CD14-positive monocyte (primary cell): ENCODE measurements at regions not wholly inside any gene's neighbourhood (a gene's known extent, or its start where the extent isn't known, plus 50 kb on each side); places are given as distances from the start of the nearest gene placed in this dataset.

Experiments
- DNase-seq, 3 donors: peaks; one replicate each; pipeline ENCODE4 v3.0.0-alpha.2; 2011 to 2022
- H2AFZ ChIP-seq: 2 replicates; pipeline ENCODE4 v1.6.0; 2012; ENCODE audit warnings: mild to moderate bottlenecking, low read depth, low read length, inconsistent platforms; ENCODE audit not compliant: insufficient read depth, poor library complexity, severe bottlenecking
- H3K27ac ChIP-seq, 2 donors: 1 replicate in 1 of 2; 2 replicates in 1 of 2; pipeline ENCODE4 v1.5.1; 2012 to 2013; ENCODE audit warnings: low read length in 2 of 2, control low read depth in 1 of 2, inconsistent platforms in 1 of 2, low read depth in 1 of 2, mild to moderate bottlenecking in 1 of 2
- H3K27me3 ChIP-seq, 2 donors: one replicate each; pipeline versions ENCODE4 v1.6.0 to v1.6.1; 2011 to 2013; ENCODE audit warnings: low read length in 2 of 2; ENCODE audit not compliant: control insufficient read depth in 2 of 2, insufficient read depth in 2 of 2
- H3K36me3 ChIP-seq, 2 donors: replicated peaks in 1 of 2; 1 replicate in 1 of 2; 2 replicates in 1 of 2; pipeline versions ENCODE4 v1.5.1 to v1.6.1; 2012 to 2013; ENCODE audit warnings: low read length in 2 of 2, control low read depth in 1 of 2, inconsistent platforms in 1 of 2, mild to moderate bottlenecking in 1 of 2; ENCODE audit not compliant: insufficient read depth in 2 of 2, control insufficient read depth in 1 of 2
- H3K4me1 ChIP-seq, 2 donors: 1 replicate in 1 of 2; 2 replicates in 1 of 2; pipeline versions ENCODE4 v1.5.1 to v1.6.1; 2012 to 2013; ENCODE audit warnings: low read length in 2 of 2, control low read depth in 1 of 2, inconsistent platforms in 1 of 2, mild to moderate bottlenecking in 1 of 2, moderate library complexity in 1 of 2; ENCODE audit not compliant: insufficient read depth in 2 of 2, control insufficient read depth in 1 of 2
- H3K4me2 ChIP-seq: replicated peaks from 2 replicates; pipeline ENCODE3; 2012; ENCODE audit warnings: low read length, moderate library complexity, mild to moderate bottlenecking; ENCODE audit not compliant: poor library complexity, severe bottlenecking; ENCODE audit errors: extremely low read depth
- H3K4me3 ChIP-seq, 3 experiments: fragments of 200-600 bp in 1 of 3; sonication (generic) in 1 of 3; replicated peaks in 1 of 3; 1 replicate in 2 of 3; 2 replicates in 1 of 3; pipeline ENCODE4 v1.5.1; 2011 to 2013; ENCODE audit warnings: low read length in 3 of 3, mild to moderate bottlenecking in 3 of 3, control low read depth in 2 of 3, low read depth in 2 of 3, inconsistent platforms in 1 of 3, moderate library complexity in 1 of 3
- H3K79me2 ChIP-seq: 2 replicates; pipeline ENCODE4 v1.6.0; 2012; ENCODE audit warnings: mild to moderate bottlenecking, control low read depth, inconsistent platforms, low read length, moderate library complexity; ENCODE audit not compliant: insufficient read depth
- H3K9ac ChIP-seq: 2 replicates; pipeline ENCODE4 v1.6.0; 2017; ENCODE audit warnings: low read length, mild to moderate bottlenecking; ENCODE audit not compliant: insufficient read depth, poor library complexity, severe bottlenecking
- H3K9me3 ChIP-seq, 2 donors: replicated peaks in 1 of 2; 1 replicate in 1 of 2; 2 replicates in 1 of 2; pipeline versions ENCODE4 v1.5.1 to v1.6.1; 2012 to 2013; ENCODE audit warnings: low read length in 2 of 2, control low read depth in 1 of 2; ENCODE audit not compliant: control insufficient read depth in 1 of 2, insufficient read depth in 1 of 2
- H4K20me1 ChIP-seq: 2 replicates; pipeline ENCODE4 v1.6.0; 2012; ENCODE audit warnings: mild to moderate bottlenecking, low read length, control low read depth, moderate library complexity; ENCODE audit not compliant: insufficient read depth
- H3K27ac Mint-ChIP-seq, 7 donors: one replicate each; pipeline ENCODE4 v1.8.0; 2020; ENCODE audit warnings: mild to moderate bottlenecking in 7 of 7, mixed read lengths in 7 of 7, moderate library complexity in 6 of 7, inconsistent platforms in 2 of 7
- H3K27me3 Mint-ChIP-seq, 3 donors: one replicate each; pipeline ENCODE4 v1.8.0; 2021 to 2022; ENCODE audit warnings: low read depth in 3 of 3, mild to moderate bottlenecking in 3 of 3, mixed read lengths in 3 of 3, moderate library complexity in 3 of 3, inconsistent platforms in 1 of 3
- H3K36me3 Mint-ChIP-seq, 2 donors: one replicate each; pipeline ENCODE4 v1.8.0; 2020; ENCODE audit warnings: mixed read lengths in 2 of 2, inconsistent platforms in 1 of 2, mild to moderate bottlenecking in 1 of 2
- H3K4me1 Mint-ChIP-seq: one replicate; pipeline ENCODE4 v1.8.0; 2020; ENCODE audit warnings: mild to moderate bottlenecking, mixed read lengths
- H3K4me3 Mint-ChIP-seq, 2 donors: one replicate each; pipeline ENCODE4 v1.8.0; 2020; ENCODE audit warnings: mild to moderate bottlenecking in 2 of 2, mixed read lengths in 2 of 2, moderate library complexity in 1 of 2
- H3K9me3 Mint-ChIP-seq, 7 donors: one replicate each; pipeline ENCODE4 v1.8.0; 2020 to 2022; ENCODE audit warnings: mixed read lengths in 7 of 7, mild to moderate bottlenecking in 6 of 7, moderate library complexity in 6 of 7, inconsistent platforms in 2 of 7
- WGBS: methylation state at CpG from one replicate; pipeline ENCODE4 v1.1.5; 2013; ENCODE audit warnings: missing lambda C conversion rate; ENCODE audit not compliant: insufficient coverage; 5-methylcytosine and 5-hydroxymethylcytosine counted together
- intact Hi-C, 2 donors: fragments of 100-400 bp; cut with micrococcal nuclease; formaldehyde crosslinking; loops; one replicate each; pipeline versions ENCODE4 v1.15.0 to v1.15.1; 2023
- TF ChIP-seq, protein P1 (sequence below): fragments of 200-600 bp; IDR thresholded peaks from one replicate; pipeline ENCODE4 v1.8.0; 2022; ENCODE audit warnings: antibody characterized with exemption, mild to moderate bottlenecking

DNA sequence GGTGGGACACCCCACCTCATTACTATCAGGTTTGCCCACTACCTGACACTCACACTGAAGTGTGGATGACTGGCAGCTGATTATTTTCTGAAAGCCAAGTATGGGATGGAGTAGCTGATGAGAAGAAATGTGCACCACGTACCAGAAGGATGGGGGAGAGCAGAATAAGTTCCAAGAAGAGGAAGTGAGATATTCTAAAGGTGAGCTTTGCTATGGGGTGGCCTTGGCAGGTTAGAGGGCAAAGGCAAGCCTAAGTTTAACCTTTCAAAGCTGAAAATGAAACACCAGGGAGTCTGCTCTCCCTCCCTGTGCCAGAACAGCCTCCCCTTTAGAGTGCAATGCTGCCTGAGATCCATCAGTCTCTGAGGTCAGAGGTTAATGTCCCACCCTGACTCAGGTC, 196.1 kb upstream of the OSR1 start:
- no peak for DNase-seq
- H3K4me3 ChIP-seq, result no peak overlapping the region
- no peaks in the 10 kb centered on the region for H3K4me1 ChIP-seq
- Mint-ChIP-seq H3K4me1 (no peaks in the 10 kb centered on the region), H3K4me3 (no peak overlapping the region), H3K27ac (no peak overlapping the region), H3K27me3 (peaks cover 0 to under 1% (median 0%) of the 10 kb centered on the region in 3 donors), H3K9me3 (peaks cover 0 to 6% (median 0%) of the 10 kb centered on the region in 7 donors), H3K36me3 (no peaks in the 10 kb centered on the region)
- no peaks in the 10 kb centered on the region for H3K79me2 ChIP-seq
- intact Hi-C loops, result no loop called here
- TF ChIP-seq, protein P1, sequence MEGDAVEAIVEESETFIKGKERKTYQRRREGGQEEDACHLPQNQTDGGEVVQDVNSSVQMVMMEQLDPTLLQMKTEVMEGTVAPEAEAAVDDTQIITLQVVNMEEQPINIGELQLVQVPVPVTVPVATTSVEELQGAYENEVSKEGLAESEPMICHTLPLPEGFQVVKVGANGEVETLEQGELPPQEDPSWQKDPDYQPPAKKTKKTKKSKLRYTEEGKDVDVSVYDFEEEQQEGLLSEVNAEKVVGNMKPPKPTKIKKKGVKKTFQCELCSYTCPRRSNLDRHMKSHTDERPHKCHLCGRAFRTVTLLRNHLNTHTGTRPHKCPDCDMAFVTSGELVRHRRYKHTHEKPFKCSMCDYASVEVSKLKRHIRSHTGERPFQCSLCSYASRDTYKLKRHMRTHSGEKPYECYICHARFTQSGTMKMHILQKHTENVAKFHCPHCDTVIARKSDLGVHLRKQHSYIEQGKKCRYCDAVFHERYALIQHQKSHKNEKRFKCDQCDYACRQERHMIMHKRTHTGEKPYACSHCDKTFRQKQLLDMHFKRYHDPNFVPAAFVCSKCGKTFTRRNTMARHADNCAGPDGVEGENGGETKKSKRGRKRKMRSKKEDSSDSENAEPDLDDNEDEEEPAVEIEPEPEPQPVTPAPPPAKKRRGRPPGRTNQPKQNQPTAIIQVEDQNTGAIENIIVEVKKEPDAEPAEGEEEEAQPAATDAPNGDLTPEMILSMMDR, result no peak
- no peak overlapping the region for H3K9ac ChIP-seq
- 89% methylated on average over 1 of the region's 1 CpG for WGBS
- H3K27ac ChIP-seq, result no peak overlapping the region
- H4K20me1 ChIP-seq, result no peaks in the 10 kb centered on the region
- H3K9me3 ChIP-seq, result no peaks in the 10 kb centered on the region
- no peak overlapping the region for H3K4me2 ChIP-seq
- no peaks in the 10 kb centered on the region for H3K27me3 ChIP-seq
- no peak overlapping the region for H2AFZ ChIP-seq
- no peaks in the 10 kb centered on the region for H3K36me3 ChIP-seq

DNA sequence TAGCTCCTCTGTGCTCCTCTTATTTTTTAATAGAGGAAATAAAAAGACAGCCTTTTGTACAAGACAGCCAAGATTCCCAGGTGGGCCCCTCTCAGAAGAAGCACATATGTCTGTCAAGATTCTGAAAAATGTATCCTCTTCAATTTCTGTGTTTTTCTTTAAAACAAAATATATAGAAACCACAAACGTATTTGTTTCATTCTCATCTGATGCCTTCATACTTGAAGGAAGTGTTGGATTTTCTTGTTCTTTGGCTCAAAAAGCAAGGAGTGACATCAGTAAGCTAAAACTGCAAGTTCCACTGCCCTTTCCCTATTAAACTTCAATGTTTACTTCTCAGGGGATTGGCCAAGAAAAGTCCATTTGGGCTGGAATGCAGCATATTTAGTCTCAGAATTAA, 193.8 kb upstream of the OSR1 start:
- Histone ChIP-seq H3K4me2 (no peak overlapping the region), H3K9me3 (peaks cover 0 to 8% of the 10 kb centered on the region in 2 donors), H3K4me1 (no peaks in the 10 kb centered on the region), H3K36me3 (no peaks in the 10 kb centered on the region), H3K27ac (no peak overlapping the region), H3K79me2 (no peaks in the 10 kb centered on the region), H3K9ac (no peak overlapping the region), H3K27me3 (no peaks in the 10 kb centered on the region), H4K20me1 (no peaks in the 10 kb centered on the region), H3K4me3 (no peak overlapping the region), H2AFZ (no peak overlapping the region)
- DNase-seq, result no peak
- Mint-ChIP-seq H3K36me3 (no peaks in the 10 kb centered on the region), H3K27me3 (no peaks in the 10 kb centered on the region), H3K9me3 (peaks cover 0 to 20% (median 2%) of the 10 kb centered on the region in 7 donors), H3K4me1 (no peaks in the 10 kb centered on the region), H3K27ac (no peak overlapping the region), H3K4me3 (no peak overlapping the region)
- no CpG with 5 or more reads among the region's 1 CpG for WGBS
- intact Hi-C loops, result no loop called here
- TF ChIP-seq, protein P1, result no peak
